Fibroblast of lung (primary cell): ENCODE measurements at regions not wholly inside any gene's neighbourhood (a gene's known extent, or its start where the extent isn't known, plus 50 kb on each side); places are given as distances from the start of the nearest gene placed in this dataset.

Experiments used
- CTCF ChIP-seq, 2 donors: IDR thresholded peaks in 1 of 2; conservative IDR thresholded peaks in 1 of 2; 1 replicate in 1 of 2; 2 replicates in 1 of 2; pipeline ENCODE4 v1.5.1; 2011 to 2012; ENCODE audit warnings: low read length in 2 of 2, control low read depth in 1 of 2, inconsistent platforms in 1 of 2, low read depth in 1 of 2, mild to moderate bottlenecking in 1 of 2
- EZH2 ChIP-seq: IDR thresholded peaks from 2 replicates; pipeline ENCODE4 v1.5.1; 2012; ENCODE audit warnings: low read length, control low read depth, mild to moderate bottlenecking; ENCODE audit errors: missing control alignments

- no peak for TF ChIP-seq CTCF (conservative IDR thresholded peaks at IDR 0.05 in 1 of 2, IDR thresholded peaks at IDR 0.05 in 1 of 2; ENCODE audit: low read depth in 1 of 2, low read length in 2 of 2)
- no peak for TF ChIP-seq EZH2
Measured at GRCh38 chrX:4627414-4627813, 914.0 kb upstream of the PRKX start.
